HEK293 (cell line): ENCODE measurements at regions not wholly inside any gene's neighbourhood (a gene's known extent, or its start where the extent isn't known, plus 50 kb on each side); places are given as distances from the start of the nearest gene placed in this dataset.

Source experiments
- EGR2 ChIP-seq: fragments of 450-650 bp; formaldehyde crosslinking; IDR thresholded peaks from 2 replicates; pipeline ENCODE4 v1.5.1; 2016; ENCODE audit warnings: low read depth, missing biosample characterization, missing genetic modification characterization
- ZNF426 ChIP-seq: fragments of 450-650 bp; formaldehyde crosslinking; IDR thresholded peaks from 2 replicates; pipeline ENCODE4 v1.5.1; 2017; ENCODE audit warnings: missing biosample characterization, missing genetic modification characterization, mild to moderate bottlenecking, inconsistent platforms, moderate library complexity
- ZNF670 ChIP-seq: fragments of 450-650 bp; formaldehyde crosslinking; IDR thresholded peaks from 2 replicates; pipeline ENCODE4 v1.5.1; 2016; ENCODE audit warnings: missing biosample characterization, missing genetic modification characterization, low read depth
- TF ChIP-seq, protein P1 (sequence below): fragments of 450-650 bp; formaldehyde crosslinking; IDR thresholded peaks from 2 replicates; pipeline ENCODE4 v1.5.1; 2016; ENCODE audit warnings: missing biosample characterization, missing genetic modification characterization

DNA sequence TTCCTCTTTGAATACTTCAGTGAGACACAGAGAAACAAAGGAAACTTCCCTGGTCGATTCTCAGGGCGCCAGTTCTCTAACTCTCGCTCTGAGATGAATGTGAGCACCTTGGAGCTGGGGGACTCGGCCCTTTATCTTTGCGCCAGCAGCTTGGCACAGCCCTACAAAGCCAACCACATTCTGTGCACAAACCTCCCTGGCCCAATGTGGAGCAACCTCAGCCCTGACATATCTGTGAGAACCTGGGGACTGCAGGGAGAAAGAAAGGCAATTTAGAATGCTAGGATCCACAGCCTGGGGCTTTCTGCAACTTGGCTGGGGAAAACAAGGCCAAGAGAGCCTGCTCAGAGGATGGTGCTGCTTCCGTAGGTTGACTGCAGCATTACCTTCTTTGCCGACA lies 63.5 kb upstream of the PRSS58 start:
- TF ChIP-seq, protein P1, sequence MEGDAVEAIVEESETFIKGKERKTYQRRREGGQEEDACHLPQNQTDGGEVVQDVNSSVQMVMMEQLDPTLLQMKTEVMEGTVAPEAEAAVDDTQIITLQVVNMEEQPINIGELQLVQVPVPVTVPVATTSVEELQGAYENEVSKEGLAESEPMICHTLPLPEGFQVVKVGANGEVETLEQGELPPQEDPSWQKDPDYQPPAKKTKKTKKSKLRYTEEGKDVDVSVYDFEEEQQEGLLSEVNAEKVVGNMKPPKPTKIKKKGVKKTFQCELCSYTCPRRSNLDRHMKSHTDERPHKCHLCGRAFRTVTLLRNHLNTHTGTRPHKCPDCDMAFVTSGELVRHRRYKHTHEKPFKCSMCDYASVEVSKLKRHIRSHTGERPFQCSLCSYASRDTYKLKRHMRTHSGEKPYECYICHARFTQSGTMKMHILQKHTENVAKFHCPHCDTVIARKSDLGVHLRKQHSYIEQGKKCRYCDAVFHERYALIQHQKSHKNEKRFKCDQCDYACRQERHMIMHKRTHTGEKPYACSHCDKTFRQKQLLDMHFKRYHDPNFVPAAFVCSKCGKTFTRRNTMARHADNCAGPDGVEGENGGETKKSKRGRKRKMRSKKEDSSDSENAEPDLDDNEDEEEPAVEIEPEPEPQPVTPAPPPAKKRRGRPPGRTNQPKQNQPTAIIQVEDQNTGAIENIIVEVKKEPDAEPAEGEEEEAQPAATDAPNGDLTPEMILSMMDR (tag by site-specific recombination), result no peak
- TF ChIP-seq EGR2 (tag by site-specific recombination) (no peak), ZNF426 (no peak), ZNF670 (no peak)
